Astrocyte (in vitro differentiated cells and primary cell): ENCODE measurements at regions not wholly inside any gene's neighbourhood (a gene's known extent, or its start where the extent isn't known, plus 50 kb on each side); places are given as distances from the start of the nearest gene placed in this dataset.

Experiments used
- DNase-seq: peaks from one replicate; pipeline ENCODE4 v3.0.0-alpha.2; 2010; ENCODE audit warnings: low read depth
- FAIRE-seq: peaks from 2 replicates; lab custom pipeline; 2011; peaks lifted over from hg19 to GRCh38; lab: Jason Lieb, UNC
- H2AFZ ChIP-seq: 2 replicates; pipeline ENCODE4 v1.6.0; 2012; ENCODE audit warnings: low read depth, low read length, inconsistent platforms
- H3K27ac ChIP-seq: 2 replicates; pipeline ENCODE4 v1.5.1; 2011; ENCODE audit warnings: low read depth, low read length, inconsistent platforms
- H3K27me3 ChIP-seq: 2 replicates; pipeline ENCODE4 v1.6.0; 2011; ENCODE audit warnings: low read length, inconsistent platforms; ENCODE audit not compliant: insufficient read depth
- H3K36me3 ChIP-seq: 2 replicates; pipeline ENCODE4 v1.5.1; 2011; ENCODE audit warnings: low read length, inconsistent platforms; ENCODE audit not compliant: insufficient read depth
- H3K4me1 ChIP-seq: 2 replicates; pipeline ENCODE4 v1.5.1; 2011; ENCODE audit warnings: low read length, inconsistent platforms; ENCODE audit not compliant: insufficient read depth
- H3K4me2 ChIP-seq: 2 replicates; pipeline ENCODE4 v1.6.0; 2012; ENCODE audit warnings: low read length, inconsistent platforms
- H3K4me3 ChIP-seq: 2 replicates; pipeline ENCODE4 v1.5.1; 2011; ENCODE audit warnings: low read depth, mild to moderate bottlenecking, low read length, inconsistent platforms; ENCODE audit not compliant: insufficient read depth
- H3K79me2 ChIP-seq: 2 replicates; pipeline ENCODE4 v1.6.0; 2012; ENCODE audit warnings: mild to moderate bottlenecking, low read length, inconsistent platforms; ENCODE audit not compliant: insufficient read depth
- H3K9ac ChIP-seq: 2 replicates; pipeline ENCODE4 v1.6.0; 2012; ENCODE audit warnings: mild to moderate bottlenecking, low read length, inconsistent platforms
- H3K9me3 ChIP-seq: 2 replicates; pipeline ENCODE4 v1.5.1; 2012; ENCODE audit warnings: low read depth, mild to moderate bottlenecking, low read length, inconsistent platforms; ENCODE audit not compliant: insufficient read depth
- H4K20me1 ChIP-seq: 2 replicates; pipeline ENCODE4 v1.6.0; 2012; ENCODE audit warnings: low read length, inconsistent platforms; ENCODE audit not compliant: insufficient read depth
- H3K27ac Mint-ChIP-seq: one replicate; pipeline ENCODE4 v1.8.0; 2021; ENCODE audit warnings: mild to moderate bottlenecking, mixed read lengths; ENCODE audit not compliant: unreplicated experiment
- H3K27me3 Mint-ChIP-seq: one replicate; pipeline ENCODE4 v1.8.0; 2021; ENCODE audit warnings: low read depth, mixed read lengths; ENCODE audit not compliant: unreplicated experiment
- H3K36me3 Mint-ChIP-seq: one replicate; pipeline ENCODE4 v1.8.0; 2021; ENCODE audit warnings: low read depth, mixed read lengths; ENCODE audit not compliant: unreplicated experiment
- H3K4me1 Mint-ChIP-seq: one replicate; pipeline ENCODE4 v1.8.0; 2021; ENCODE audit warnings: low read depth, mixed read lengths; ENCODE audit not compliant: unreplicated experiment
- H3K4me3 Mint-ChIP-seq: one replicate; pipeline ENCODE4 v1.8.0; 2021; ENCODE audit warnings: mild to moderate bottlenecking, moderate library complexity, mixed read lengths; ENCODE audit not compliant: unreplicated experiment
- H3K9me3 Mint-ChIP-seq: one replicate; pipeline ENCODE4 v1.8.0; 2021; ENCODE audit warnings: mild to moderate bottlenecking, mixed read lengths; ENCODE audit not compliant: unreplicated experiment
- EZH2 ChIP-seq: IDR thresholded peaks from 2 replicates; pipeline ENCODE4 v1.6.1; 2012; ENCODE audit warnings: mild to moderate bottlenecking, low read length, inconsistent platforms; ENCODE audit not compliant: insufficient read depth
- TF ChIP-seq, protein P1 (sequence below): IDR thresholded peaks from 2 replicates; pipeline ENCODE4 v1.5.1; 2011; ENCODE audit warnings: low read depth, mild to moderate bottlenecking, inconsistent platforms, low read length, moderate library complexity; ENCODE audit not compliant: insufficient read depth

DNA sequence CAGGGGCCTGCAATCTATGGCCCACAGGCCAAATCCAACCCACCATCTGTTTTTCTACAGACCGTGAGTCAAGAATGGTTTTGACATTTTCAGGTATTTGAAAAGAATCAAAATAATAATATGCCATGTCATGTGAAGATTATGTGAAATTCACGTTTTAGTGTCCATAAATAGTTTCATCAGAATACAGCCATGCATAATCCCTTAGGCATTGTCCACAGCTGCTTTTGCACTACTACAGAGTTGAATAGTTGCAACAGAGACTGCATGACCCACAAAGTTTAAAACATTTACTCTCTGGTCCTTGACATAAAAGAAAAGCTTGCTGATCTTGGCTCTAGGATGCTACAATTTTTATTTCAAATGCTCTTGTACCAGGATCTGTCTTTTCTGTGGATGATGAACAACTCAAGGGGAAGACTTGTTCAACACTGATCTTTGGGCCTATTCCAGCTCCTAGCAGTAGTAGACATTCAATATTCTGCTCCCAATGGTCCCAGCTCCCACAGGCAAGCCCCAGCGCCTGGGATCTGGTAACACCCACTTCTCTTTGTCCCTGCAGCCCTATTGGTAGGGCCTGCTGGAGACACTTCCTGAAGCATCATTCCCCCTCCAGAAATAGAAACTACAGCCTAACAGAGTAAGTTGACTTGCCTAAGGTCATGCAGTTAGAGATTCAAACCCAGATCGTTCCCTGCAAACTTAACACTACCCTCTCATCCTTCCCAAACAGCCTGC is 76.9 kb downstream of the MRPL46 start:
- H3K27ac ChIP-seq = no peak overlapping the region
- H2AFZ ChIP-seq = no peak overlapping the region
- H3K27ac Mint-ChIP-seq = no peak overlapping the region
- H3K4me2 ChIP-seq = no peak overlapping the region
- no peak overlapping the region for H3K4me3 Mint-ChIP-seq
- no peaks in the 10 kb centered on the region for H3K79me2 ChIP-seq
- peaks cover 8% of the 10 kb centered on the region for H3K4me1 Mint-ChIP-seq
- TF ChIP-seq, protein P1, sequence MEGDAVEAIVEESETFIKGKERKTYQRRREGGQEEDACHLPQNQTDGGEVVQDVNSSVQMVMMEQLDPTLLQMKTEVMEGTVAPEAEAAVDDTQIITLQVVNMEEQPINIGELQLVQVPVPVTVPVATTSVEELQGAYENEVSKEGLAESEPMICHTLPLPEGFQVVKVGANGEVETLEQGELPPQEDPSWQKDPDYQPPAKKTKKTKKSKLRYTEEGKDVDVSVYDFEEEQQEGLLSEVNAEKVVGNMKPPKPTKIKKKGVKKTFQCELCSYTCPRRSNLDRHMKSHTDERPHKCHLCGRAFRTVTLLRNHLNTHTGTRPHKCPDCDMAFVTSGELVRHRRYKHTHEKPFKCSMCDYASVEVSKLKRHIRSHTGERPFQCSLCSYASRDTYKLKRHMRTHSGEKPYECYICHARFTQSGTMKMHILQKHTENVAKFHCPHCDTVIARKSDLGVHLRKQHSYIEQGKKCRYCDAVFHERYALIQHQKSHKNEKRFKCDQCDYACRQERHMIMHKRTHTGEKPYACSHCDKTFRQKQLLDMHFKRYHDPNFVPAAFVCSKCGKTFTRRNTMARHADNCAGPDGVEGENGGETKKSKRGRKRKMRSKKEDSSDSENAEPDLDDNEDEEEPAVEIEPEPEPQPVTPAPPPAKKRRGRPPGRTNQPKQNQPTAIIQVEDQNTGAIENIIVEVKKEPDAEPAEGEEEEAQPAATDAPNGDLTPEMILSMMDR = no peak
- H3K27me3 Mint-ChIP-seq = peaks cover 9% of the 10 kb centered on the region
- FAIRE-seq (no peak), DNase-seq (no peak)
- H3K27me3 ChIP-seq = no peaks in the 10 kb centered on the region
- H3K36me3 Mint-ChIP-seq = no peaks in the 10 kb centered on the region
- peaks cover 4% of the 10 kb centered on the region for H3K9me3 Mint-ChIP-seq
- H3K36me3 ChIP-seq = no peaks in the 10 kb centered on the region
- peaks cover 4% of the 10 kb centered on the region for H3K4me1 ChIP-seq
- no peak overlapping the region for H3K4me3 ChIP-seq
- H3K9ac ChIP-seq = no peak overlapping the region
- H3K9me3 ChIP-seq = no peaks in the 10 kb centered on the region
- H4K20me1 ChIP-seq = no peaks in the 10 kb centered on the region

DNA sequence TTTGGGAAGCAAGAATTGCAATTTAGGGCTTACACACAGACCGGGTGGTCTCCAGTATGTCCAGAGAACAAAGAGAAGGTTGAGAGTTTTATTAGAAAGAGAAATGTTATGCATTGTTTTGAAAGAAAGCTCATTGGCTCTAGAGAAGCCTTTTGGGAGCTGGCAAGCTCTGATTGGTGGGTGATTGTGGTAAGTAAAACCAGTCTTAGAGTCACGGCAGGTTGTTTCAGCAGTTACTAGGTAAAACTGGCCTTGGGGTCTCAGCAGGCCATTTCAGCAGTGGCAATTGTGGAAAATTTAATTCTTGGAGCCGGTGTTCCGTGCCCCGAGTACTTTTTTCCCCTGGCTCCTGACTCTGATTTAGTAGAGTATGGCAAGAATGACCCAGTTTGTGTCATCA is 78.1 kb downstream of the MRPL46 start:
- peaks cover 9% of the 10 kb centered on the region for H3K4me1 Mint-ChIP-seq

DNA sequence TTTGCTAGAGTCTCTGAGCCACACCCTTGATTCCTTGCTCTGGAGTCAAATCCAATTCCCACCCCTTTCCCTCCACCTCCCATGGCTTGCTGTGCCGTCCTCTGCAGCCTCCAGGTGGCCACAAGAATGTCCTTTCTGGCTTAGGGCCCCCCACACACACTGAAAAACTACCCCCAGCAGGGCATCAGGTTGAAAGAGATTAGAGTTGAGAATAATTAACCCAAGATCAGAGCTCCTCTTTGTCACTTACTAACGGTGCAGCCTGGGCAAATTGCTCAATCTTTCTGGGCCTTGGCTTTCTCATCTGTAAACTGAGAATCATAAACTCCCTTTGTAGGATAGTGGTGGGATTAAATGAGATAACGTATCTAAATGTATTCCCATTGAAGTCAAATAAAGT is 78.5 kb downstream of the MRPL46 start:
- Histone ChIP-seq H3K27ac (no peak overlapping the region), H3K9me3 (no peaks in the 10 kb centered on the region), H3K9ac (no peak overlapping the region), H2AFZ (no peak overlapping the region), H3K4me3 (no peak overlapping the region), H3K4me2 (no peak overlapping the region), H3K27me3 (no peaks in the 10 kb centered on the region), H3K4me1 (peaks cover 6% of the 10 kb centered on the region), H3K36me3 (no peaks in the 10 kb centered on the region), H3K79me2 (no peaks in the 10 kb centered on the region), H4K20me1 (no peaks in the 10 kb centered on the region)
- TF ChIP-seq, protein P1 = no peak
- TF ChIP-seq EZH2 = no peak
- Mint-ChIP-seq H3K27me3 (peaks cover 9% of the 10 kb centered on the region), H3K36me3 (no peaks in the 10 kb centered on the region), H3K4me1 (peaks cover 9% of the 10 kb centered on the region), H3K4me3 (no peak overlapping the region), H3K9me3 (peaks cover 7% of the 10 kb centered on the region), H3K27ac (no peak overlapping the region)
- FAIRE-seq (no peak), DNase-seq (no peak)

More for the DNA sequence above, 78.1 kb downstream of the MRPL46 start:
- Histone ChIP-seq H3K4me3 (no peak overlapping the region), H3K79me2 (no peaks in the 10 kb centered on the region), H3K4me2 (no peak overlapping the region), H2AFZ (no peak overlapping the region), H3K27me3 (no peaks in the 10 kb centered on the region), H3K9ac (no peak overlapping the region), H3K4me1 (peaks cover 9% of the 10 kb centered on the region), H3K36me3 (no peaks in the 10 kb centered on the region), H3K27ac (no peak overlapping the region), H3K9me3 (no peaks in the 10 kb centered on the region), H4K20me1 (no peaks in the 10 kb centered on the region)
- no peak for FAIRE-seq
- H3K27ac Mint-ChIP-seq = no peak overlapping the region
- H3K36me3 Mint-ChIP-seq = no peaks in the 10 kb centered on the region
- H3K4me3 Mint-ChIP-seq = no peak overlapping the region
- no peak for TF ChIP-seq EZH2
- TF ChIP-seq, protein P1 = no peak
- no peak for DNase-seq
- peaks cover 9% of the 10 kb centered on the region for H3K27me3 Mint-ChIP-seq
- peaks cover 7% of the 10 kb centered on the region for H3K9me3 Mint-ChIP-seq
